CMK (cell line): ENCODE measurements at regions not wholly inside any gene's neighbourhood (a gene's known extent, or its start where the extent isn't known, plus 50 kb on each side); places are given as distances from the start of the nearest gene placed in this dataset.
"Not testable (repeated sequence)": the region's sequence is repeated elsewhere in the genome, so short reads cannot be mapped to it uniquely, and the experiment has no call there.

ENCODE experiments used
- DNase-seq: peaks from one replicate; pipeline ENCODE4 v3.0.0-alpha.2; 2010; ENCODE audit warnings: low read depth

GRCh38 chr2:147607379-147607778 is 237.4 kb upstream of the ACVR2A start:
- no peak for DNase-seq

- DNase-seq, result no peak
Measured at GRCh38 chr2:147603876-147604275, 241.0 kb upstream of the ACVR2A start.

- DNase-seq, result no peak
Measured at GRCh38 chr2:147603447-147603846, 241.4 kb upstream of the ACVR2A start.

- DNase-seq, result no peak
Measured at GRCh38 chr2:147600646-147601045, 244.2 kb upstream of the ACVR2A start.

GRCh38 chr2:147600223-147600622 is 244.6 kb upstream of the ACVR2A start:
- no peak for DNase-seq

- no peak for DNase-seq
Measured at GRCh38 chr2:147595200-147595599, 249.6 kb upstream of the ACVR2A start.

- DNase-seq, result no peak
Measured at GRCh38 chr2:147594038-147594437, 250.8 kb upstream of the ACVR2A start.

- DNase-seq, result not testable (repeated sequence)
Measured at GRCh38 chr2:147592784-147593183, 252.0 kb upstream of the ACVR2A start.

GRCh38 chr2:147589127-147589526 is 255.7 kb upstream of the ACVR2A start:
- no peak for DNase-seq

- DNase-seq, result no peak
Measured at GRCh38 chr2:147588191-147588590, 256.6 kb upstream of the ACVR2A start.

- DNase-seq, result no peak
Measured at GRCh38 chr2:147578529-147578928, 266.3 kb upstream of the ACVR2A start.

GRCh38 chr2:147577998-147578380 is 266.8 kb upstream of the ACVR2A start:
- DNase-seq, result no peak

GRCh38 chr2:147577323-147577997 is 267.4 kb upstream of the ACVR2A start:
- DNase-seq, result no peak

GRCh38 chr2:147575106-147575505 is 269.7 kb upstream of the ACVR2A start:
- no peak for DNase-seq

GRCh38 chr2:147572622-147573021 is 272.2 kb upstream of the ACVR2A start:
- no peak for DNase-seq

GRCh38 chr2:147569426-147569825 is 275.4 kb upstream of the ACVR2A start:
- DNase-seq, result no peak

GRCh38 chr2:147568109-147568508 is 276.7 kb upstream of the ACVR2A start:
- DNase-seq, result no peak

- no peak for DNase-seq
Measured at GRCh38 chr2:147567136-147567535, 277.7 kb upstream of the ACVR2A start.

GRCh38 chr2:147560810-147561535 is 283.9 kb upstream of the ACVR2A start:
- no peak for DNase-seq

- DNase-seq, result no peak
Measured at GRCh38 chr2:147559070-147559725, 285.6 kb upstream of the ACVR2A start.

- no peak for DNase-seq
Measured at GRCh38 chr2:147558620-147559019, 286.2 kb upstream of the ACVR2A start.

GRCh38 chr2:147554521-147555107 is 290.2 kb upstream of the ACVR2A start:
- DNase-seq, result no peak

GRCh38 chr2:147553775-147554271 is 291.0 kb upstream of the ACVR2A start:
- DNase-seq, result no peak
